Natural killer cell treated with Interleukin-12 subunit alpha and Interleukin-12 subunit beta and Interleukin-15 and Interleukin-18, amount 100 ng/mL, for 72 hours (primary cell): ENCODE measurements at regions not wholly inside any gene's neighbourhood (a gene's known extent, or its start where the extent isn't known, plus 50 kb on each side); places are given as distances from the start of the nearest gene placed in this dataset.

ENCODE experiments used
- ATAC-seq, 2 donors: fragments of 150-1000 bp; cut with Tn5 transposase in 1 of 2; sonication (Bioruptor Pico), chemical (Tn5 transposase) in 1 of 2; 2 replicates each; pipeline ENCODE4 v1.10.0; 2021
- DNase-seq: peaks from one replicate; pipeline ENCODE4 v3.0.0; 2022; ENCODE audit warnings: low spot score
- H3K27ac Mint-ChIP-seq, 2 donors: 1 replicate in 1 of 2; 2 replicates in 1 of 2; pipeline ENCODE4 v1.8.0; 2022; ENCODE audit warnings: mixed read lengths in 2 of 2, mild to moderate bottlenecking in 1 of 2, moderate library complexity in 1 of 2
- H3K27me3 Mint-ChIP-seq, 2 donors: 1 replicate in 1 of 2; 2 replicates in 1 of 2; pipeline ENCODE4 v1.8.0; 2022; ENCODE audit warnings: mixed read lengths in 2 of 2
- H3K36me3 Mint-ChIP-seq: one replicate; pipeline ENCODE4 v1.8.0; 2022; ENCODE audit warnings: mixed read lengths
- H3K4me1 Mint-ChIP-seq, 2 donors: 1 replicate in 1 of 2; 2 replicates in 1 of 2; pipeline ENCODE4 v1.8.0; 2022; ENCODE audit warnings: low read depth in 2 of 2, mixed read lengths in 2 of 2, mild to moderate bottlenecking in 1 of 2
- H3K4me3 Mint-ChIP-seq: one replicate; pipeline ENCODE4 v1.8.0; 2022; ENCODE audit warnings: mixed read lengths
- H3K9me3 Mint-ChIP-seq: 2 replicates; pipeline ENCODE4 v1.8.0; 2022; ENCODE audit warnings: mixed read lengths

DNA sequence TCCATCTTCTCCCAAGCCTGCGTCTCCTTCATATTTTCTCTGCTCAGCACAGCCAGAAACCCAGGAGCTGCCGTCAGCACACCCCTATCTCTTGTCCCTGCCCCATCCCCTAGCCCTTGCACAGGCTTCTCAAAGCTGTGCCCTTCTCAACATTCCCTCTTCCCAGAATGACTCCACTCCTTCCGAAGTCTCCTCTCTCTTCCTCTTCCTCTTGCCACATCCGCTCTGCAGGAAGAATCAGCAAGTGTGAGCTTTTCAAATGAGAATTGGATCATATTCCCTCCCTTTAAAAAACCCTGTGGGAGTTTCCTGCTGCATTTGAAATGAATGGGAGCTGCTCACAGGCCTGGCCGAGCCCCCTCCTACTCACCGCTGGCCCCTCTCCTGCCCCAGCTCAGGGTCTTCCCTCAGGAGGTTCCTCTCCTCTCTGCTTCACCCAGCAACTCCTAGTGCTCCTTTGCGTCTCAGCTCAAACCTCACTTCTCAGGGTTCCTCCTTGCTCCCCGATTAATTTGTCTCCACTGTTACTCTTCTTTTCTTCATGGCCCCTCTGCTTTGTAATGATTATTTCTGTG, 528.5 kb upstream of the CCDC196 start:
- ATAC-seq (no peak), DNase-seq (no peak)
- H3K27me3 Mint-ChIP-seq, result peaks cover 4 to 8% of the 10 kb centered on the region in 2 donors
- no peak overlapping the region for H3K4me3 Mint-ChIP-seq
- no peaks in the 10 kb centered on the region for H3K9me3 Mint-ChIP-seq
- H3K36me3 Mint-ChIP-seq, result no peaks in the 10 kb centered on the region
- peaks cover 6 to 18% of the 10 kb centered on the region in 2 donors for H3K4me1 Mint-ChIP-seq
- H3K27ac Mint-ChIP-seq, result no peak overlapping the region

GRCh38 chr14:65958664-65959562, 527.3 kb upstream of the CCDC196 start:
- H3K27ac Mint-ChIP-seq, result no peak overlapping the region
- H3K27me3 Mint-ChIP-seq, result peaks cover 7 to 10% of the 10 kb centered on the region in 2 donors
- ATAC-seq (peak; percentile 55 to 63), DNase-seq (no peak)
- peaks cover 6 to 18% of the 10 kb centered on the region in 2 donors for H3K4me1 Mint-ChIP-seq
- H3K4me3 Mint-ChIP-seq, result no peak overlapping the region
- no peaks in the 10 kb centered on the region for H3K36me3 Mint-ChIP-seq
- no peaks in the 10 kb centered on the region for H3K9me3 Mint-ChIP-seq

GRCh38 chr14:65959563-65960024, 526.6 kb upstream of the CCDC196 start:
- H3K27ac Mint-ChIP-seq, result no peak overlapping the region
- ATAC-seq, result no peak

DNA sequence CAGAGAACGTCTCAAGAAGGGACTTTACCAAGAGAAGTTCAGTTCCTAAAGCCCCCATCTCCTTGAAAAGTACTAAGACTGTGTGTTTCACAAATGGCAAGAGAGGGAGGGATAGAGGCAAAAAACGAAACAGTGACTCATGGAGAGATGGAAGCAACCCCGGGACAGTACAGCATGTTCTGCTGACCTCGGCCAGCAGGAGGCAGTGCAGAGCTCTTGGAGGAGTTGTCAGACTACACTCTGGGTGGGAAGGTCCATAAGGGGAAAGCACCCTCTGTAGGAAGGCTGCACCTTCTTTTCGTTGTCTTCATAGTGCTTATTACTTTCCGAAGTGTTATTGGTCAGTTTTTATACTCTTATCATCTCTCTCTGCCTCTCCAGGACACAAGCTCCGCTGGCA, 525.2 kb upstream of the CCDC196 start:
- ATAC-seq, result peak; percentile 86 to 87

More at GRCh38 chr14:65959563-65960024, 526.6 kb upstream of the CCDC196 start:
- Mint-ChIP-seq H3K4me3 (no peak overlapping the region), H3K9me3 (no peaks in the 10 kb centered on the region), H3K4me1 (peaks cover 6 to 18% of the 10 kb centered on the region in 2 donors), H3K36me3 (no peaks in the 10 kb centered on the region), H3K27me3 (peaks cover 7 to 10% of the 10 kb centered on the region in 2 donors)
- DNase-seq, result no peak

GRCh38 chr14:65962952-65963351, 523.2 kb upstream of the CCDC196 start:
- no peak overlapping the region for H3K4me3 Mint-ChIP-seq
- H3K4me1 Mint-ChIP-seq, result peaks cover 6 to 18% of the 10 kb centered on the region in 2 donors
- no peak overlapping the region for H3K27ac Mint-ChIP-seq
- DNase-seq (no peak), ATAC-seq (no peak)
- H3K36me3 Mint-ChIP-seq, result no peaks in the 10 kb centered on the region
- no peaks in the 10 kb centered on the region for H3K9me3 Mint-ChIP-seq
- peaks cover 7 to 18% of the 10 kb centered on the region in 2 donors for H3K27me3 Mint-ChIP-seq

More for the DNA sequence above, 525.2 kb upstream of the CCDC196 start:
- no peaks in the 10 kb centered on the region for H3K36me3 Mint-ChIP-seq
- no peak overlapping the region for H3K27ac Mint-ChIP-seq
- DNase-seq, result peak; percentile 72
- H3K9me3 Mint-ChIP-seq, result no peaks in the 10 kb centered on the region
- peaks cover 6 to 18% of the 10 kb centered on the region in 2 donors for H3K4me1 Mint-ChIP-seq
- H3K27me3 Mint-ChIP-seq, result peaks cover 7 to 15% of the 10 kb centered on the region in 2 donors
- H3K4me3 Mint-ChIP-seq, result no peak overlapping the region

DNA sequence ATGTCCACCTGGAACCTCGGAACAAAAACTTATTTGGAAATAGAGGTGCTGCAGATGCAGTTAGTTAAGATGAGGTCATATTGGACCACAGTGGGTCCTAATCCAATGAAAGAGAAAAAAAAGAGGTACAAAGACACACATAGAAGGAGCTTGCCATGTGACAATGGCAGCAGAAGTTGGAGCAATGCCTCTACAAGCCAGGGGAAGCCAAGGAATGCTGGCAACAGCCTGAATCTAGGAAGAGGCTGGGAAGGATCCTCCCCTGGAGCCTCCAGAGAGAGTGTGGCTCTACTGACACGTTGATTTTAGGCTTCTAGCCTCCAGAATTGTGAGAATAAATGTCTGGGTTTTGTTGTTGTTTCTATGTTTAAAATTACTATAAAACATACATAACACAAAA, 521.8 kb upstream of the CCDC196 start:
- Mint-ChIP-seq H3K27me3 (peaks cover 10 to 18% of the 10 kb centered on the region in 2 donors), H3K27ac (no peak overlapping the region), H3K9me3 (no peaks in the 10 kb centered on the region), H3K4me3 (no peak overlapping the region), H3K36me3 (no peaks in the 10 kb centered on the region), H3K4me1 (peaks cover 6 to 15% of the 10 kb centered on the region in 2 donors)
- ATAC-seq, result no peak
- DNase-seq, result no peak

GRCh38 chr14:65966188-65966587, 520.0 kb upstream of the CCDC196 start:
- ATAC-seq, result peak in 1 of 2 donors; percentile 45
- H3K27me3 Mint-ChIP-seq, result peaks cover 12 to 21% of the 10 kb centered on the region in 2 donors

DNA sequence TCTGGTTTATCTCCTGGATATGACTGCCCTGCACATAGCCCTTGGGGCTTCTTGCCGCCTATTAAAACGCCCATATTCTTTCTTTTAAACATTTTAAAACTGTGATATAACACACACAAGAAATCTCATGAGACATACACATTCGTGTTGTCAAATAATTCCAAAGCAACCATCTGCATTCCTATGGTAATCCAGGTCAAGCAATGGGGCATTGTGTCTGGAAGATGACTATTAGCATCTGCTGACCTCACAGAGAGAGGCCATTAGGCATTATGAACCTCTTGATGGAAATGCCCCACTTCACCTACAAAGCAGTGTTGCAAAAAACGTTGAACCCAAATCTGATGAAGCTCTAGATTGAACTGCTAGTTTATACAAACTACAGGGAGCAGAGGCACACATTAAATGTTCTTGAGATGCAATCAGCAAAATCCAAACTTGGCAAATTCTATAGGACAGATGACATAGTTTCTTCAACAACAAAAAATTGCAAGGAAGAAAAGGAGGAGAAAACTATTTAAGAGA, 513.8 kb upstream of the CCDC196 start:
- Mint-ChIP-seq H3K27ac (no peak overlapping the region), H3K27me3 (peaks cover 2 to 20% of the 10 kb centered on the region in 2 donors), H3K36me3 (no peaks in the 10 kb centered on the region), H3K9me3 (no peaks in the 10 kb centered on the region), H3K4me1 (no peaks in the 10 kb centered on the region), H3K4me3 (no peak overlapping the region)
- no peak for ATAC-seq
- no peak for DNase-seq

More at GRCh38 chr14:65966188-65966587, 520.0 kb upstream of the CCDC196 start:
- no peak for DNase-seq
- no peaks in the 10 kb centered on the region for H3K9me3 Mint-ChIP-seq
- no peaks in the 10 kb centered on the region for H3K36me3 Mint-ChIP-seq
- no peaks in the 10 kb centered on the region for H3K4me1 Mint-ChIP-seq
- H3K27ac Mint-ChIP-seq, result no peak overlapping the region
- no peak overlapping the region for H3K4me3 Mint-ChIP-seq

- Mint-ChIP-seq H3K27ac (no peak overlapping the region), H3K36me3 (no peaks in the 10 kb centered on the region), H3K4me3 (no peak overlapping the region), H3K27me3 (peaks cover 2 to 20% of the 10 kb centered on the region in 2 donors), H3K9me3 (no peaks in the 10 kb centered on the region), H3K4me1 (no peaks in the 10 kb centered on the region)
- DNase-seq, result no peak
- ATAC-seq, result no peak
These were observed 513.3 kb upstream of the CCDC196 start for GRCh38 chr14:65972891-65973290.

GRCh38 chr14:65975865-65976264, 510.3 kb upstream of the CCDC196 start:
- ATAC-seq (no peak), DNase-seq (no peak)
- Mint-ChIP-seq H3K9me3 (peaks cover 4% of the 10 kb centered on the region), H3K4me1 (no peaks in the 10 kb centered on the region), H3K4me3 (no peak overlapping the region), H3K27me3 (peaks cover 2 to 6% of the 10 kb centered on the region in 2 donors), H3K36me3 (peaks cover 5% of the 10 kb centered on the region), H3K27ac (no peak overlapping the region)

DNA sequence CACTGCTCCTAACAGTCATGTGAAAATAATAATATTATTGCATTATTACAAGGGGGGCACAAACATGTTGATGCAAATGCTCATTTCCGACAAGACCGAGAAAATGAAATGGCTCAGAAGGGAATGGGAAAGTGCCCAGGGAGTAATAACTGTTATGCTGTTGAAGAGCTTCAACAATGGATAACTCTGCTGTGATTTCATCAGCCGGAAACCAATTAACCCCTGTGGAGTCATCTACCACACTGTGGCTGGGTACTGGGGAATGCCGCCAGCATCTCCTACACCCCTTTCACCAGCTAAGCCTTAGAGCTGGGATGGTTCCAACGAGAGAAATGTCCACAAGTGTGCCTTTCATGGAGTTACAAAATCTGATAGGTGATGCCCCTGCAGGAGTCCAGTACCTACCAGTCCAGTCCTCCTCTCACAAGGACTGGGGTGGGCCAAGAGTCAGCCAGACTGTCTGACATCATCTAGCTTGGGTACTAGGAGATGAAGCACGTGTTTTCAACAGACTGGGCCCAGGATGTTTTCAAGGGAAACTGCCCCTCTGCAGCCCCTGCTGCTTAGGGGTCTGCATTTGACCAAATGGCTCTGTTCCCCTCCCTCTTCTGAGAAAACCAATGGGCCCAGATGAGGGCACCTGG, 509.3 kb upstream of the CCDC196 start:
- DNase-seq (no peak), ATAC-seq (no peak)
- Mint-ChIP-seq H3K4me1 (no peaks in the 10 kb centered on the region), H3K27ac (no peak overlapping the region), H3K36me3 (peaks cover 5% of the 10 kb centered on the region), H3K27me3 (peaks cover 2 to 6% of the 10 kb centered on the region in 2 donors), H3K9me3 (peaks cover 4% of the 10 kb centered on the region), H3K4me3 (no peak overlapping the region)

GRCh38 chr14:65981192-65981843, 504.9 kb upstream of the CCDC196 start:
- Mint-ChIP-seq H3K9me3 (peaks cover 4% of the 10 kb centered on the region), H3K4me1 (no peaks in the 10 kb centered on the region), H3K27ac (no peak overlapping the region), H3K4me3 (no peak overlapping the region), H3K27me3 (peaks cover 6 to 14% of the 10 kb centered on the region in 2 donors), H3K36me3 (peaks cover 5% of the 10 kb centered on the region)
- ATAC-seq (no peak), DNase-seq (no peak)

DNA sequence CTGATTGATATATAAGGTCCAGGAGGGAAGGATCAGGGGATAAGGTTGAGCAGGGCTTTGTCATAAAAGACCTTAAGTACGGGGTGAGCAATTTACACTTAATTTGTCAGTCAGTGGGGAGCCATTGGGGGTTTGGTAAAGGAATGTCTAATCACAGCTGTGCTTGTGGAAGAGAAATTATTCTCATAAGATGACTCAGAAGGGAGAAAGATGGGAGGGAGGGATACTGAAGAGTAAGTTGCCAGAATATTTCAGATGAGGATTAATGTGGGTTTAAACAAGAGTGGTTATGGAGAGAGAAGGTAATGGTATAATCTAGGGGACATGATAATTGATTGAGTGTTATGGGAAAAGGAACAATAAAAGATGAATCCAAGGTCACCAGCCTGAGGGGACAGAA, 500.1 kb upstream of the CCDC196 start:
- H3K4me1 Mint-ChIP-seq, result no peaks in the 10 kb centered on the region
- no peak overlapping the region for H3K27ac Mint-ChIP-seq
- no peak for DNase-seq
- peaks cover 6 to 17% of the 10 kb centered on the region in 2 donors for H3K27me3 Mint-ChIP-seq
- H3K4me3 Mint-ChIP-seq, result no peak overlapping the region
- ATAC-seq, result no peak
- no peaks in the 10 kb centered on the region for H3K36me3 Mint-ChIP-seq
- H3K9me3 Mint-ChIP-seq, result no peaks in the 10 kb centered on the region
